HCT116 (cell line): ENCODE measurements at regions not wholly inside any gene's neighbourhood (a gene's known extent, or its start where the extent isn't known, plus 50 kb on each side); places are given as distances from the start of the nearest gene placed in this dataset.

Experiments
- CTCF ChIP-seq, 3 experiments: fragments of 200-600 bp in 1 of 3; sonication (generic) in 1 of 3; IDR thresholded peaks in 2 of 3; conservative IDR thresholded peaks in 1 of 3; 2 replicates each; pipeline ENCODE4 v1.5.1; 2012 to 2017; ENCODE audit warnings: low read depth in 2 of 3, low read length in 2 of 3, antibody characterized with exemption in 1 of 3, borderline replicate concordance in 1 of 3, control low read depth in 1 of 3, mild to moderate bottlenecking in 1 of 3, mixed read lengths in 1 of 3, mixed run types in 1 of 3, moderate library complexity in 1 of 3; ENCODE audit not compliant: insufficient read depth in 1 of 3
- EGR1 ChIP-seq: IDR thresholded peaks from 2 replicates; pipeline ENCODE4 v1.6.1; 2012; ENCODE audit warnings: low read depth
- EZH2 ChIP-seq: fragments of 200-600 bp; sonication (generic); IDR thresholded peaks from 2 replicates; pipeline ENCODE4 v1.6.1; 2017; ENCODE audit warnings: antibody characterized with exemption, mixed run types
- MAX ChIP-seq: IDR thresholded peaks from 2 replicates; pipeline ENCODE4 v1.6.1; 2012
- POLR2A ChIP-seq: IDR thresholded peaks from 2 replicates; pipeline ENCODE4 v1.7.0; 2011; ENCODE audit warnings: borderline replicate concordance; ENCODE audit not compliant: insufficient read depth, insufficient read length; ENCODE audit errors: extremely low read depth
- POLR2AphosphoS5 ChIP-seq: IDR thresholded peaks from 2 replicates; pipeline ENCODE4 v1.6.1; 2011; ENCODE audit warnings: mild to moderate bottlenecking, low read depth, low read length, moderate library complexity
- REST ChIP-seq: IDR thresholded peaks from 2 replicates; pipeline ENCODE4 v1.6.1; 2012; ENCODE audit warnings: low read depth
- TCF7L2 ChIP-seq: IDR thresholded peaks from 2 replicates; pipeline ENCODE4 v1.7.0; 2011; ENCODE audit warnings: borderline replicate concordance, inconsistent platforms; ENCODE audit not compliant: insufficient read depth, insufficient read length; ENCODE audit errors: extremely low read depth
- ZBTB33 ChIP-seq: IDR thresholded peaks from 2 replicates; pipeline ENCODE4 v1.6.1; 2011; ENCODE audit warnings: mild to moderate bottlenecking, low read length, moderate library complexity; ENCODE audit not compliant: insufficient replicate concordance; ENCODE audit errors: extremely low read depth

GRCh38 chr3:176247191-176247590, 950.1 kb downstream of the TBL1XR1 start:
- TF ChIP-seq CTCF (IDR thresholded peaks at IDR 0.05 in 2 of 3, conservative IDR thresholded peaks at IDR 0.05 in 1 of 3; ENCODE audit: borderline replicate concordance in 1 of 3, insufficient read depth in 1 of 3, low read depth in 2 of 3, low read length in 2 of 3) (no peak), REST (no peak), POLR2A (no peak), MAX (no peak), ZBTB33 (no peak), EZH2 (no peak), EGR1 (no peak), TCF7L2 (no peak), POLR2AphosphoS5 (no peak)
